Stimulated activated CD8-positive, alpha-beta memory T cell treated with anti-CD3 and anti-CD28 coated beads, Interleukin-15, amount 100 ng/mL, for 4 hours (primary cell): ENCODE measurements at regions not wholly inside any gene's neighbourhood (a gene's known extent, or its start where the extent isn't known, plus 50 kb on each side); places are given as distances from the start of the nearest gene placed in this dataset.

Experiments
- DNase-seq, 2 donors: peaks; one replicate each; pipeline ENCODE4 v3.0.0-alpha.2; 2020; ENCODE audit warnings: low read depth in 2 of 2

- no peak for DNase-seq
These were observed 2277.6 kb downstream of the MAT2B start for GRCh38 chr5:165783024-165783423.

- DNase-seq: no peak
These were observed 2280.7 kb downstream of the MAT2B start for GRCh38 chr5:165786073-165786472.

- no peak for DNase-seq
These were observed 2289.7 kb downstream of the MAT2B start for GRCh38 chr5:165795073-165795472.

GRCh38 chr5:165805756-165806155 lies 2300.3 kb downstream of the MAT2B start:
- DNase-seq: no peak

GRCh38 chr5:165808335-165808734 lies 2302.9 kb downstream of the MAT2B start:
- no peak for DNase-seq

GRCh38 chr5:165809914-165810313 lies 2304.5 kb downstream of the MAT2B start:
- DNase-seq: no peak

GRCh38 chr5:165829504-165829903 lies 2324.1 kb downstream of the MAT2B start:
- DNase-seq: no peak

GRCh38 chr5:165834891-165835290 lies 2329.5 kb downstream of the MAT2B start:
- DNase-seq: no peak

- no peak for DNase-seq
These were observed 2330.6 kb downstream of the MAT2B start for GRCh38 chr5:165836046-165836445.

- no peak for DNase-seq
These were observed 2331.9 kb downstream of the MAT2B start for GRCh38 chr5:165837286-165837685.

GRCh38 chr5:165844571-165844970 lies 2339.2 kb downstream of the MAT2B start:
- DNase-seq: no peak

- no peak for DNase-seq
These were observed 2352.7 kb downstream of the MAT2B start for GRCh38 chr5:165858118-165858517.

GRCh38 chr5:165859251-165859650 lies 2353.8 kb downstream of the MAT2B start:
- no peak for DNase-seq

GRCh38 chr5:165863239-165863638 lies 2357.8 kb downstream of the MAT2B start:
- DNase-seq: no peak

GRCh38 chr5:165871291-165871690 lies 2365.9 kb downstream of the MAT2B start:
- no peak for DNase-seq

GRCh38 chr5:165874851-165875250 lies 2369.4 kb downstream of the MAT2B start:
- no peak for DNase-seq

- no peak for DNase-seq
These were observed 2371.1 kb downstream of the MAT2B start for GRCh38 chr5:165876538-165876937.

GRCh38 chr5:165877475-165877874 lies 2372.1 kb downstream of the MAT2B start:
- no peak for DNase-seq

- DNase-seq: no peak
These were observed 2375.8 kb downstream of the MAT2B start for GRCh38 chr5:165881259-165881658.

- DNase-seq: no peak
These were observed 2376.7 kb downstream of the MAT2B start for GRCh38 chr5:165882099-165882498.

- no peak for DNase-seq
These were observed 2380.4 kb downstream of the MAT2B start for GRCh38 chr5:165885623-165886350.

- DNase-seq: no peak
These were observed 2381.7 kb downstream of the MAT2B start for GRCh38 chr5:165887147-165887546.

- DNase-seq: no peak
These were observed 2387.0 kb downstream of the MAT2B start for GRCh38 chr5:165892383-165892782.

GRCh38 chr5:165894916-165895315 lies 2389.5 kb downstream of the MAT2B start:
- no peak for DNase-seq
